HUES48 (cell line): ENCODE measurements at regions not wholly inside any gene's neighbourhood (a gene's known extent, or its start where the extent isn't known, plus 50 kb on each side); places are given as distances from the start of the nearest gene placed in this dataset.
"Not testable (repeated sequence)": the region's sequence is repeated elsewhere in the genome, so short reads cannot be mapped to it uniquely, and the experiment has no call there.

ENCODE experiments used
- H3K27ac ChIP-seq: one replicate; pipeline ENCODE4 v1.7.0; 2013; ENCODE audit warnings: low read depth, low read length, inconsistent platforms
- H3K27me3 ChIP-seq: 2 replicates; pipeline ENCODE4 v1.6.1; 2013; ENCODE audit warnings: mild to moderate bottlenecking, low read length; ENCODE audit not compliant: control insufficient read depth, insufficient read depth
- H3K36me3 ChIP-seq: 2 replicates; pipeline ENCODE4 v1.6.1; 2013; ENCODE audit warnings: low read length; ENCODE audit not compliant: control insufficient read depth, insufficient read depth
- H3K4me1 ChIP-seq: 2 replicates; pipeline ENCODE4 v1.6.1; 2013; ENCODE audit warnings: mild to moderate bottlenecking, low read length; ENCODE audit not compliant: control insufficient read depth, insufficient read depth
- H3K4me3 ChIP-seq: 2 replicates; pipeline ENCODE4 v1.5.1; 2013; ENCODE audit warnings: mild to moderate bottlenecking, low read depth, low read length
- H3K9ac ChIP-seq: 2 replicates; pipeline ENCODE4 v1.6.1; 2013; ENCODE audit warnings: mild to moderate bottlenecking, low read depth, low read length, moderate library complexity
- H3K9me3 ChIP-seq: 2 replicates; pipeline ENCODE4 v1.6.1; 2013; ENCODE audit warnings: low read length; ENCODE audit not compliant: control insufficient read depth, insufficient read depth

- not testable (repeated sequence) for H3K9me3 ChIP-seq, H3K27me3 ChIP-seq, H3K9ac ChIP-seq, H3K27ac ChIP-seq, H3K36me3 ChIP-seq, H3K4me1 ChIP-seq, H3K4me3 ChIP-seq
Observed at GRCh38 chr1:83163879-83164475, 835.0 kb downstream of the TTLL7 start.

- H3K4me3 ChIP-seq, H3K9ac ChIP-seq, H3K36me3 ChIP-seq, H3K27me3 ChIP-seq, H3K4me1 ChIP-seq, H3K27ac ChIP-seq, H3K9me3 ChIP-seq: not testable (repeated sequence)
Observed at GRCh38 chr1:83158924-83159323, 840.0 kb downstream of the TTLL7 start.

GRCh38 chr1:83154306-83154705 is 844.6 kb downstream of the TTLL7 start:
- H3K4me1 ChIP-seq, H3K9ac ChIP-seq, H3K36me3 ChIP-seq, H3K27me3 ChIP-seq, H3K9me3 ChIP-seq, H3K27ac ChIP-seq, H3K4me3 ChIP-seq: not testable (repeated sequence)

- not testable (repeated sequence) for H3K27ac ChIP-seq, H3K9ac ChIP-seq, H3K36me3 ChIP-seq, H3K9me3 ChIP-seq, H3K4me3 ChIP-seq, H3K27me3 ChIP-seq, H3K4me1 ChIP-seq
Observed at GRCh38 chr1:83151167-83151898, 847.6 kb downstream of the TTLL7 start.

- H3K9ac ChIP-seq, H3K4me1 ChIP-seq, H3K36me3 ChIP-seq, H3K4me3 ChIP-seq, H3K9me3 ChIP-seq, H3K27ac ChIP-seq, H3K27me3 ChIP-seq: not testable (repeated sequence)
Observed at GRCh38 chr1:83150479-83150878, 848.5 kb downstream of the TTLL7 start.

GRCh38 chr1:83145820-83146219 is 853.1 kb downstream of the TTLL7 start:
- H3K4me3 ChIP-seq, H3K9ac ChIP-seq, H3K9me3 ChIP-seq, H3K27ac ChIP-seq, H3K27me3 ChIP-seq, H3K36me3 ChIP-seq, H3K4me1 ChIP-seq: not testable (repeated sequence)

- not testable (repeated sequence) for H3K9ac ChIP-seq, H3K36me3 ChIP-seq, H3K27me3 ChIP-seq, H3K4me3 ChIP-seq, H3K27ac ChIP-seq, H3K9me3 ChIP-seq, H3K4me1 ChIP-seq
Observed at GRCh38 chr1:83142802-83143201, 856.1 kb downstream of the TTLL7 start.

- not testable (repeated sequence) for H3K27me3 ChIP-seq, H3K27ac ChIP-seq, H3K36me3 ChIP-seq, H3K4me3 ChIP-seq, H3K9me3 ChIP-seq, H3K4me1 ChIP-seq, H3K9ac ChIP-seq
Observed at GRCh38 chr1:83135524-83136157, 863.3 kb downstream of the TTLL7 start.

- not testable (repeated sequence) for H3K4me3 ChIP-seq, H3K27me3 ChIP-seq, H3K9ac ChIP-seq, H3K27ac ChIP-seq, H3K9me3 ChIP-seq, H3K36me3 ChIP-seq, H3K4me1 ChIP-seq
Observed at GRCh38 chr1:83134322-83135014, 864.5 kb downstream of the TTLL7 start.

- Histone ChIP-seq H3K27ac (no peak overlapping the region), H3K27me3 (no peaks in the 10 kb centered on the region), H3K9me3 (no peaks in the 10 kb centered on the region), H3K36me3 (no peaks in the 10 kb centered on the region), H3K9ac (no peak overlapping the region), H3K4me3 (no peak overlapping the region), H3K4me1 (no peaks in the 10 kb centered on the region)
Observed at GRCh38 chr1:83131692-83131955, 867.3 kb downstream of the TTLL7 start.

GRCh38 chr1:83130886-83131691 is 867.8 kb downstream of the TTLL7 start:
- Histone ChIP-seq H3K36me3 (no peaks in the 10 kb centered on the region), H3K4me3 (no peak overlapping the region), H3K9ac (no peak overlapping the region), H3K4me1 (no peaks in the 10 kb centered on the region), H3K27ac (no peak overlapping the region), H3K27me3 (no peaks in the 10 kb centered on the region), H3K9me3 (no peaks in the 10 kb centered on the region)
